ENCODE measurements at regions not wholly inside any gene's neighbourhood (a gene's known extent, or its start where the extent isn't known, plus 50 kb on each side); places are given as distances from the start of the nearest gene placed in this dataset.

- DNase-seq (ENCODE audit: low read depth, low spot score) = no peak
- Histone ChIP-seq H3K27ac (no peak overlapping the region), H3K4me3 (no peak overlapping the region), H3K9me3 (ENCODE audit: low read depth, low read length) (no peaks in the 10 kb centered on the region), H3K9ac (ENCODE audit: insufficient read length) (no peak overlapping the region), H3K36me3 (ENCODE audit: insufficient read depth, low read length) (no peaks in the 10 kb centered on the region)
- TF ChIP-seq EZH2 (IDR thresholded peaks at IDR 0.05) (no peak), POLR2AphosphoS5 (IDR thresholded peaks at IDR 0.05; ENCODE audit: borderline replicate concordance, low read depth, low read length) (no peak), FOXP2 (optimal IDR thresholded peaks at IDR 0.05; ENCODE audit: control extremely low read depth, extremely low read length, insufficient read depth) (no peak)
Observed at GRCh38 chr1:42096554-42096953, 56.7 kb upstream of the GUCA2B start.

- TF ChIP-seq POLR2AphosphoS5 (IDR thresholded peaks at IDR 0.05; ENCODE audit: borderline replicate concordance, low read depth, low read length) = no peak
- no peak for TF ChIP-seq EZH2 (IDR thresholded peaks at IDR 0.05)
- TF ChIP-seq FOXP2 (optimal IDR thresholded peaks at IDR 0.05; ENCODE audit: control extremely low read depth, extremely low read length, insufficient read depth) = no peak
- no peak for DNase-seq (ENCODE audit: low read depth, low spot score)
Observed at GRCh38 chr1:42089246-42089645, 64.0 kb upstream of the GUCA2B start.

GRCh38 chr1:42086146-42086545 is 67.1 kb upstream of the GUCA2B start:
- no peaks in the 10 kb centered on the region for H3K36me3 ChIP-seq (ENCODE audit: insufficient read depth, low read length)
- TF ChIP-seq POLR2AphosphoS5 (IDR thresholded peaks at IDR 0.05; ENCODE audit: borderline replicate concordance, low read depth, low read length) (no peak), FOXP2 (optimal IDR thresholded peaks at IDR 0.05; ENCODE audit: control extremely low read depth, extremely low read length, insufficient read depth) (no peak), EZH2 (IDR thresholded peaks at IDR 0.05) (no peak)
- no peak for DNase-seq (ENCODE audit: low read depth, low spot score)
- H3K4me3 ChIP-seq = no peak overlapping the region
- no peak overlapping the region for H3K27ac ChIP-seq
- H3K9ac ChIP-seq (ENCODE audit: insufficient read length) = no peak overlapping the region
- no peaks in the 10 kb centered on the region for H3K9me3 ChIP-seq (ENCODE audit: low read depth, low read length)

More at GRCh38 chr1:42089246-42089645, 64.0 kb upstream of the GUCA2B start:
- no peak overlapping the region for H3K9ac ChIP-seq (ENCODE audit: insufficient read length)
- H3K36me3 ChIP-seq (ENCODE audit: insufficient read depth, low read length) = no peaks in the 10 kb centered on the region
- H3K27ac ChIP-seq = no peak overlapping the region
- no peaks in the 10 kb centered on the region for H3K9me3 ChIP-seq (ENCODE audit: low read depth, low read length)
- H3K4me3 ChIP-seq = no peak overlapping the region

- H3K9ac ChIP-seq (ENCODE audit: insufficient read length) = no peak overlapping the region
- TF ChIP-seq POLR2AphosphoS5 (IDR thresholded peaks at IDR 0.05; ENCODE audit: borderline replicate concordance, low read depth, low read length) (no peak), FOXP2 (optimal IDR thresholded peaks at IDR 0.05; ENCODE audit: control extremely low read depth, extremely low read length, insufficient read depth) (no peak), EZH2 (IDR thresholded peaks at IDR 0.05) (no peak)
Observed at GRCh38 chr1:42085596-42085995, 67.6 kb upstream of the GUCA2B start.

GRCh38 chr1:42081475-42081874 is 71.7 kb upstream of the GUCA2B start:
- TF ChIP-seq FOXP2 (optimal IDR thresholded peaks at IDR 0.05; ENCODE audit: control extremely low read depth, extremely low read length, insufficient read depth) (no peak), EZH2 (IDR thresholded peaks at IDR 0.05) (no peak), POLR2AphosphoS5 (IDR thresholded peaks at IDR 0.05; ENCODE audit: borderline replicate concordance, low read depth, low read length) (no peak)
- no peaks in the 10 kb centered on the region for H3K36me3 ChIP-seq (ENCODE audit: insufficient read depth, low read length)
- H3K27ac ChIP-seq = no peak overlapping the region
- H3K9me3 ChIP-seq (ENCODE audit: low read depth, low read length) = no peaks in the 10 kb centered on the region
- no peak overlapping the region for H3K9ac ChIP-seq (ENCODE audit: insufficient read length)
- H3K4me3 ChIP-seq = no peak overlapping the region
- no peak for DNase-seq (ENCODE audit: low read depth, low spot score)

More at GRCh38 chr1:42085596-42085995, 67.6 kb upstream of the GUCA2B start:
- H3K4me3 ChIP-seq = no peak overlapping the region
- H3K9me3 ChIP-seq (ENCODE audit: low read depth, low read length) = no peaks in the 10 kb centered on the region
- no peak for DNase-seq (ENCODE audit: low read depth, low spot score)
- no peak overlapping the region for H3K27ac ChIP-seq
- H3K36me3 ChIP-seq (ENCODE audit: insufficient read depth, low read length) = no peaks in the 10 kb centered on the region

GRCh38 chr1:42075179-42075578 is 78.0 kb upstream of the GUCA2B start:
- DNase-seq (ENCODE audit: low read depth, low spot score) = no peak
- Histone ChIP-seq H3K4me3 (no peak overlapping the region), H3K36me3 (ENCODE audit: insufficient read depth, low read length) (no peaks in the 10 kb centered on the region), H3K9ac (ENCODE audit: insufficient read length) (no peak overlapping the region), H3K9me3 (ENCODE audit: low read depth, low read length) (no peaks in the 10 kb centered on the region), H3K27ac (no peak overlapping the region)
- no peak for TF ChIP-seq POLR2AphosphoS5 (IDR thresholded peaks at IDR 0.05; ENCODE audit: borderline replicate concordance, low read depth, low read length)
- no peak for TF ChIP-seq EZH2 (IDR thresholded peaks at IDR 0.05)
- TF ChIP-seq FOXP2 (optimal IDR thresholded peaks at IDR 0.05; ENCODE audit: control extremely low read depth, extremely low read length, insufficient read depth) = no peak

- no peaks in the 10 kb centered on the region for H3K36me3 ChIP-seq (ENCODE audit: insufficient read depth, low read length)
- H3K27ac ChIP-seq = no peak overlapping the region
- H3K4me3 ChIP-seq = no peak overlapping the region
- H3K9ac ChIP-seq (ENCODE audit: insufficient read length) = no peak overlapping the region
- H3K9me3 ChIP-seq (ENCODE audit: low read depth, low read length) = no peaks in the 10 kb centered on the region
- TF ChIP-seq FOXP2 (optimal IDR thresholded peaks at IDR 0.05; ENCODE audit: control extremely low read depth, extremely low read length, insufficient read depth) = no peak
- TF ChIP-seq POLR2AphosphoS5 (IDR thresholded peaks at IDR 0.05; ENCODE audit: borderline replicate concordance, low read depth, low read length) = no peak
- TF ChIP-seq EZH2 (IDR thresholded peaks at IDR 0.05) = no peak
- DNase-seq (ENCODE audit: low read depth, low spot score) = no peak
Observed at GRCh38 chr1:42070996-42071395, 82.2 kb upstream of the GUCA2B start.

GRCh38 chr1:42057800-42058199 is 95.4 kb upstream of the GUCA2B start:
- Histone ChIP-seq H3K4me3 (no peak overlapping the region), H3K9me3 (ENCODE audit: low read depth, low read length) (no peaks in the 10 kb centered on the region), H3K36me3 (ENCODE audit: insufficient read depth, low read length) (no peaks in the 10 kb centered on the region), H3K27ac (no peak overlapping the region), H3K9ac (ENCODE audit: insufficient read length) (no peak overlapping the region)
- TF ChIP-seq POLR2AphosphoS5 (IDR thresholded peaks at IDR 0.05; ENCODE audit: borderline replicate concordance, low read depth, low read length) = no peak
- TF ChIP-seq FOXP2 (optimal IDR thresholded peaks at IDR 0.05; ENCODE audit: control extremely low read depth, extremely low read length, insufficient read depth) = no peak
- no peak for TF ChIP-seq EZH2 (IDR thresholded peaks at IDR 0.05)
- DNase-seq (ENCODE audit: low read depth, low spot score) = no peak

GRCh38 chr1:42056460-42056859 is 96.8 kb upstream of the GUCA2B start:
- H3K4me3 ChIP-seq = no peak overlapping the region
- DNase-seq (ENCODE audit: low read depth, low spot score) = no peak

More at GRCh38 chr1:42056460-42056859, 96.8 kb upstream of the GUCA2B start:
- TF ChIP-seq POLR2AphosphoS5 (IDR thresholded peaks at IDR 0.05; ENCODE audit: borderline replicate concordance, low read depth, low read length) = no peak
- TF ChIP-seq FOXP2 (optimal IDR thresholded peaks at IDR 0.05; ENCODE audit: control extremely low read depth, extremely low read length, insufficient read depth) = no peak
- no peak for TF ChIP-seq EZH2 (IDR thresholded peaks at IDR 0.05)
- Histone ChIP-seq H3K9ac (ENCODE audit: insufficient read length) (no peak overlapping the region), H3K36me3 (ENCODE audit: insufficient read depth, low read length) (no peaks in the 10 kb centered on the region), H3K27ac (no peak overlapping the region), H3K9me3 (ENCODE audit: low read depth, low read length) (no peaks in the 10 kb centered on the region)

Data from SK-N-MC (cell line).